GM20000 (cell line): ENCODE measurements at regions not wholly inside any gene's neighbourhood (a gene's known extent, or its start where the extent isn't known, plus 50 kb on each side); places are given as distances from the start of the nearest gene placed in this dataset.
A peak's percentile ranks its signal among the peaks of the same experiment; 100 is the strongest.
"Not testable (repeated sequence)": the region's sequence is repeated elsewhere in the genome, so short reads cannot be mapped to it uniquely, and the experiment has no call there.

Experiments
- DNase-seq: peaks from one replicate; pipeline ENCODE4 v3.0.0; 2012; ENCODE audit warnings: low spot score
- TF ChIP-seq, protein P1 (sequence below): IDR thresholded peaks from 2 replicates; pipeline ENCODE4 v1.5.1; 2012; ENCODE audit warnings: mild to moderate bottlenecking, control low read depth; ENCODE audit errors: extremely low read depth, missing control alignments

DNA sequence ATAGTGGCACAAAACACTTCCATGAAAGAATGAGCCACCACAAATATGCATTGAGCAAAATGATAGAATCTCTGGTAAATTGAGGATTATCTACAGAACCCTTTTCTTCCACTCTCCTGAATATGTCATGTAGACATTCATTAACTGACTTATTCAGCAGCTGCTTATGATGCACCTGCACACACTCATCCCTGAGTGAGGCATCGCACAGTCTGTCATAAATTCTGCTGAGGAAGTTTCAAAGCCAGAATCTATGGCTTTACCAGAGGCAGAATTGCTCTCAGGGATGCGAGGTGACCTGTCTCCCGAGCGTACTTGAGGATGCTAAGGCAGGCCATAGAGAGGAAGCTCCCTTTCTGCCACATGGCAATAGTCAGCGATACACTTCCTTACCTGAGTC is 1090.2 kb downstream of the UQCRFS1 start:
- TF ChIP-seq, protein P1, sequence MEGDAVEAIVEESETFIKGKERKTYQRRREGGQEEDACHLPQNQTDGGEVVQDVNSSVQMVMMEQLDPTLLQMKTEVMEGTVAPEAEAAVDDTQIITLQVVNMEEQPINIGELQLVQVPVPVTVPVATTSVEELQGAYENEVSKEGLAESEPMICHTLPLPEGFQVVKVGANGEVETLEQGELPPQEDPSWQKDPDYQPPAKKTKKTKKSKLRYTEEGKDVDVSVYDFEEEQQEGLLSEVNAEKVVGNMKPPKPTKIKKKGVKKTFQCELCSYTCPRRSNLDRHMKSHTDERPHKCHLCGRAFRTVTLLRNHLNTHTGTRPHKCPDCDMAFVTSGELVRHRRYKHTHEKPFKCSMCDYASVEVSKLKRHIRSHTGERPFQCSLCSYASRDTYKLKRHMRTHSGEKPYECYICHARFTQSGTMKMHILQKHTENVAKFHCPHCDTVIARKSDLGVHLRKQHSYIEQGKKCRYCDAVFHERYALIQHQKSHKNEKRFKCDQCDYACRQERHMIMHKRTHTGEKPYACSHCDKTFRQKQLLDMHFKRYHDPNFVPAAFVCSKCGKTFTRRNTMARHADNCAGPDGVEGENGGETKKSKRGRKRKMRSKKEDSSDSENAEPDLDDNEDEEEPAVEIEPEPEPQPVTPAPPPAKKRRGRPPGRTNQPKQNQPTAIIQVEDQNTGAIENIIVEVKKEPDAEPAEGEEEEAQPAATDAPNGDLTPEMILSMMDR = no peak
- no peak for DNase-seq

DNA sequence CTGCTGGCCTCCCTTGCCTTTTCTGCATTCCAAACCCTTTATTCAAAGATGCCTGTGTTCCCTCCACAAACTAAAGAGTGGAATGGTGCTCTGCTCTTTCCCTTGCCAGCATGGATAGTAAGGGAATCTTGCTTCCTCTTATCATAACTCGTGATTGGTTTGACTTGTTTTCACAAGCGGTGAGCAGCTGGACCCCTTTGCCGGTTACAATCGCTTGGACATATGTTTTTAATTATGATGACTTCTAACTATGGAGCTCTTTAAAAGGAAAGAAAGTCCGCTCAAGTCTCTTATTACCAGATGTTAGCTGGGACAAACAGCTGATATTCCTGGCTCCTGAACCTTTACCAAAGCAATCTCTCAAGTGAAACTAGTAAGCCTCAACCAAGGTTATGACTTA is 1094.7 kb downstream of the UQCRFS1 start:
- DNase-seq = no peak
- TF ChIP-seq, protein P1 = no peak

DNA sequence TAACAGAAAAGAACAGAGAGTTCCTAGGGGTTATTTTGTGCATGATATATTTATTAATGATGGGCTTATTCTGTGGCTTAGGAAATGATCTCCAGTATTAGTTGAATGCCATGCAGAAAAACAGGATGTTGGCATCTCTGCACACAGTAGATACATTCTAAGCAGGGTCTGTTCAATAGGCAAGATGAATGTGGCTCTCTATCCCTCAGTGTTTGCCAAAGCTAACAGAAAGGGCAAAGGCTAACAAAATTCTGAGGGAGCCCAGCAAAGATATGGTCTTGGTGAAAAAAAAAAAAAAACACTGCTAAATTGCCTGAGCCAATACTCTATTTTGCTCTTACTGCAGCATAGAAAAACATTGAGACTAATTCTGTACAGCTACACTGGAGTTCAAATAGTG is 1095.8 kb downstream of the UQCRFS1 start:
- TF ChIP-seq, protein P1 = no peak
- no peak for DNase-seq

DNA sequence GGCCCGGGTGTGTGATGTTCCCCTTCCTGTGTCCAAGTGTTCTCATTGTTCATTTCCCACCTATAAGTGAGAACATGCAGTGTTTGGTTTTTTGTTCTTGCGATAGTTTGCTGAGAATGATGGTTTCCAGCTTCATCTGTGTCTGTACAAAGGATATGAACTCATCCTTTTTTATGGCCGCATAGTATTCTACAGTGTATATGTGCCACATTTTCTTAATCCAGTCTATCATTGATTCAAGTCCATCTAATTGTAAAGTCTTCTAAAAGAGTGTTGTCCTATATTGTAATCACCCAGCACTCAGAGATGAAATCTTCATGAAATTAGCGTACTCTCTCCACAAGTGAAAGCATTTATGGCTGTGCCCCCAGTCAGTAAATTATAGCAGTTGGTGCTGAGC is 1096.6 kb downstream of the UQCRFS1 start:
- DNase-seq = not testable (repeated sequence)

DNA sequence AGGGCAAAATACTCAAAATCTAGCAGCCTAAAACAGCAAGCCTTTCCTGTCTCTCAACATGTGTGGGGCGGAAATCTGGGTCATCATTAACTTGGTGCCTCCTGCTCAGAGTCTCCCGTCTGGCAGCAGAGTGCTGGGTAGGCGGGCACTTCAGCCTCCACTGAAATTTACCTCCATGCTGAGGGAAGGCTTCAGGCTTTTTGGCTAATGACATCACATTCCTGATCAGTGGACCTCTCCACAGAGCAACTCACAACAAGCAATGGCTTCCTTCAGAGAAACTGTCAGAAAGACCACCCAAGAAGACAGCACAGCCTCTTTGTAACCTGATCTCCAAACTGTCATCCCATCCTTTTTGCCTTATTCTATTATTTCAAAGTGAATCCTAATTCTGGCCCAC is 1109.0 kb downstream of the UQCRFS1 start:
- no peak for DNase-seq
- TF ChIP-seq, protein P1 = no peak

DNA sequence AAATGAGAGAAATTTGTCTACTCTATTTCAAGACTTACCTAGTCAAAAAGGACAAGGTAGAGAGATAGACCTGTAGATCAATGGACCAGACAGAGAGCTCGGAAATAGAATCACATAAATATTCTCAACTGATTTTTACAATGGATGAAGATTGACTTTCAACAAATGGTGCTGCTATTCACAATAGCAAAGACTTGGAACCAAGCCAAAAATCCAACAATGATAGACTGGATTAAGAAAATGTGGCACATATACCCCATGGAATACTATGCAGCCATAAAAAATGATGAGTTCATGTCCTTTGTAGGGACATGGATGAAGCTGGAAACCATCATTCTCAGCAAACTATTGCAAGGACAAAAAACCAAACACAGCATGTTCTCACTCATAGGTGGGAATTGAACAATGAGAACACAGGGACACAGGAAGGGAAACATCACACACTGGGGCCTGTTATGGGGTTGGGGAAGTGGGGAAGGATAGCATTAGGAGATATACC is 1128.2 kb downstream of the UQCRFS1 start:
- not testable (repeated sequence) for DNase-seq

DNA sequence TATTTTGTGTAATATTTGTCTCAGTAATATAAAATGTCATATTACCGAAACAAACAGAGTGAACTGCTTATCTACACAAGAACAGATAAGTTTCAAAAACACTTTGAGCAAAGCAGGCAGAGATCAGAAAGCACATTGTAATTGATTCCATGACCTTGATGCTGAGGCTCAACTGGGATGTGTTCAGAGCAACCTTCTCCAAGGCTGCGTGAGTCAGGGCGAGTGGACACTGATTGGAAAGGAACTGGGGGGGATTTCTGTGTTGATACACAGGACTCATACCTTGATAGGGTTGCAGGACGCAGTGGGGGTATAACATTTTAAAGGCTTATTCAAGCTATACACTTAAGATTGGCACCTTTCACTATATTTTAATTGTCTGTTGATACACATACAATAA is 1136.3 kb downstream of the UQCRFS1 start:
- TF ChIP-seq, protein P1 = no peak
- no peak for DNase-seq

DNA sequence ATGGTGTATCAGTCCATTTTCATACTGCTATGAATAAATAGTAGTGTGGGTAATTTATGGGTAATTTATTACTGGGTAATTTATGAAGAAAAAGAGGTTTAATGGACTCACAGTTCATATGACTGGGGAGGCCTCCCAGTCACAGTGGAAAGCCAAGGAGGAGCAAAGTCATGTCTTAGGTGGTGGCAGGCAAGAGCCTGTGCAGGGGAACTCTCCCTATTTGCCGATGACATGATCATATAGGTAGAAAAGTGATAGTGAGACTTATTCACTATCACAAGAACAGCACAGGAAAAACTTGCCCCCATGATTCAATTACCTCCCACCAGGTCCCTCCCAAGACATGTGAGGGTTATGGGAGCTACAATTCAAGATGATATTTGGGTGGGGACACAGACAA is 1137.7 kb downstream of the UQCRFS1 start:
- TF ChIP-seq, protein P1 = no peak
- DNase-seq = no peak

DNA sequence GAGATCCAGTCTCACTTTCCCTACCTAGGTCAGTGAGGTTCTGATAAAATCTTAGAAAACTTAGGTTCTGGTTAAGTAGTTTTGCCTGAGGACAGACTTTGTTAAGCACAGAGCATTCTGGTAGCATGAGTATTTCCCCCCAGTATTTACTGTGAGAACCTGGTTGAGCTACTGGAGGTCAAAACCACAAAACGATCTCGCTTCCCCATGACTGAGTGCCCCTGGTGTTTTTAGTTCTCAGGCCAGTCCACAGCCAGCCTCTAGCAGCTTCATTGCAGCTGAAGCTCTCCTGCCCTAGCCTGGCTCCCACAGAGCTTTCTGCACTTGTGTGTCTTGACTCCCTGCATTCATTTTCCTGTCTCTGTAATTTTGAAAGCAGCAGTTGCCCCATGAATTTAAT is 1138.2 kb downstream of the UQCRFS1 start:
- peak; percentile 62 for DNase-seq
- TF ChIP-seq, protein P1 = no peak
